ENCODE measurements at regions not wholly inside any gene's neighbourhood (a gene's known extent, or its start where the extent isn't known, plus 50 kb on each side); places are given as distances from the start of the nearest gene placed in this dataset.

- intact Hi-C loops (cut with micrococcal nuclease) = no loop called here
- no peak overlapping the region for H2AFZ ChIP-seq (ENCODE audit: low read depth, low read length, poor library complexity, severe bottlenecking)
- no TSS peak for BruUV-seq (replicated peaks)
- TF ChIP-seq TCF7L2 (IDR thresholded peaks at IDR 0.05; ENCODE audit: borderline replicate concordance, extremely low read depth, insufficient read depth, insufficient read length) (no peak), JUND (IDR thresholded peaks at IDR 0.05) (no peak), CBX3 (IDR thresholded peaks at IDR 0.05; ENCODE audit: low read depth) (no peak), MAX (IDR thresholded peaks at IDR 0.05) (no peak), CTCF (IDR thresholded peaks at IDR 0.05 in 2 of 3, conservative IDR thresholded peaks at IDR 0.05 in 1 of 3; ENCODE audit: borderline replicate concordance in 1 of 3, insufficient read depth in 1 of 3, low read depth in 2 of 3, low read length in 2 of 3) (no peak), CEBPB (IDR thresholded peaks at IDR 0.05; ENCODE audit: low read depth) (no peak), ZNF274 (IDR thresholded peaks at IDR 0.05; ENCODE audit: low read depth, low read length) (no peak), ZBTB33 (IDR thresholded peaks at IDR 0.05; ENCODE audit: extremely low read depth, insufficient replicate concordance, low read length) (no peak), ZFX (IDR thresholded peaks at IDR 0.05) (no peak), POLR2A (IDR thresholded peaks at IDR 0.05; ENCODE audit: borderline replicate concordance, extremely low read depth, insufficient read depth, insufficient read length) (no peak), FOSL1 (IDR thresholded peaks at IDR 0.05; ENCODE audit: low read depth) (no peak), POLR2AphosphoS5 (IDR thresholded peaks at IDR 0.05; ENCODE audit: low read depth, low read length) (no peak), EZH2 (IDR thresholded peaks at IDR 0.05) (no peak)
- no peak for ATAC-seq
- H3K4me1 ChIP-seq (ENCODE audit: control insufficient read depth in 1 of 2, insufficient read depth in 2 of 2, low read length in 2 of 2) = no peaks in the 10 kb centered on the region
- CTCF ChIA-PET = no interaction called here
- no peaks in the 10 kb centered on the region for H3K9me3 ChIP-seq (ENCODE audit: control insufficient read depth in 1 of 2, insufficient read depth in 1 of 2, low read depth in 1 of 2, low read length in 2 of 2)
- no peaks in the 10 kb centered on the region for H3K36me3 ChIP-seq (ENCODE audit: control insufficient read depth in 1 of 2, insufficient read depth in 2 of 2, low read length in 2 of 2)
- no peaks in the 10 kb centered on the region for H3K79me2 ChIP-seq (ENCODE audit: insufficient read depth, low read length)
- H3K9ac ChIP-seq (ENCODE audit: low read length) = no peak overlapping the region
- no peak overlapping the region for H3K4me3 ChIP-seq (replicated peaks in 1 of 2; ENCODE audit: low read depth in 1 of 2, low read length in 2 of 2)
- no peak overlapping the region for H3K4me2 ChIP-seq (ENCODE audit: low read length)
- RAD21 ChIA-PET (ENCODE audit: low non-redundant PET in 1 of 2, low total read pairs in 2 of 2, uncharacterized antibody in 2 of 2, unreplicated experiment in 2 of 2) = no interaction called here
- no peak for DNase-seq (ENCODE audit: low read depth, low spot score)
- H3K9me2 ChIP-seq (ENCODE audit: insufficient read depth) = no peaks in the 10 kb centered on the region
- no peaks in the 10 kb centered on the region for H4K20me1 ChIP-seq (ENCODE audit: insufficient read depth)
- POLR2A ChIA-PET = no interaction called here
- H3K27me3 ChIP-seq (ENCODE audit: insufficient read depth, low read length) = no peaks in the 10 kb centered on the region
- H3K27ac ChIP-seq (ENCODE audit: low read depth, low read length) = no peak overlapping the region
These were observed 366.7 kb upstream of the RPS6KA3 start for GRCh38 chrX:20633451-20633850.
